Adrenal gland (tissue), 9 donors: ENCODE measurements at regions not wholly inside any gene's neighbourhood (a gene's known extent, or its start where the extent isn't known, plus 50 kb on each side); places are given as distances from the start of the nearest gene placed in this dataset.

Experiments
- DNase-seq, 7 donors: peaks; one replicate each; pipeline ENCODE4 v3.0.0-alpha.2; 2019 to 2020
- H3K27ac ChIP-seq, 5 donors: fragments of 200-600 bp; sonication (generic) in 4 of 5; 1 replicate in 3 of 5; 2 replicates in 2 of 5; pipeline versions ENCODE4 v1.5.1 to v1.8.0; 2016 to 2020; ENCODE audit warnings: mild to moderate bottlenecking in 1 of 5
- H3K27me3 ChIP-seq: fragments of 200-600 bp; 2 replicates; pipeline ENCODE4 v1.8.0; 2021
- H3K36me3 ChIP-seq, 2 donors: fragments of 200-600 bp; replicated peaks in 1 of 2; 1 replicate in 1 of 2; 2 replicates in 1 of 2; pipeline versions ENCODE4 v1.5.1 to v1.8.0; 2018 to 2022
- H3K4me1 ChIP-seq, 2 donors: fragments of 200-600 bp; replicated peaks in 1 of 2; 1 replicate in 1 of 2; 2 replicates in 1 of 2; pipeline versions ENCODE4 v1.5.1 to v1.8.0; 2018 to 2021
- H3K4me3 ChIP-seq, 4 donors: fragments of 200-600 bp; sonication (generic) in 3 of 4; one replicate each; pipeline ENCODE4 v1.5.1; 2016 to 2018
- H3K9me3 ChIP-seq, 3 donors: fragments of 200-600 bp; sonication (generic) in 1 of 3; replicated peaks in 1 of 3; 1 replicate in 2 of 3; 2 replicates in 1 of 3; pipeline versions ENCODE4 v1.5.1 to v1.8.0; 2016 to 2021
- CTCF ChIP-seq, 6 experiments: fragments of 450-650 bp in 4 of 6; fragments of 200-600 bp in 2 of 6; sonication (generic) in 1 of 6; IDR thresholded peaks; 1 replicate in 5 of 6; 2 replicates in 1 of 6; pipeline versions ENCODE4 v1.5.1 to v1.8.0; 2016 to 2021; ENCODE audit warnings: antibody characterized with exemption in 6 of 6, mild to moderate bottlenecking in 2 of 6, moderate library complexity in 1 of 6
- POLR2A ChIP-seq, 2 donors: fragments of 450-650 bp; IDR thresholded peaks; one replicate each; pipeline ENCODE4 v1.6.1; 2017; ENCODE audit warnings: antibody characterized with exemption in 2 of 2, mild to moderate bottlenecking in 2 of 2, moderate library complexity in 1 of 2
- WGBS, 4 donors: extraction: QIAGEN DNeasy Blood & Tissue Kit in 2 of 4; methylation state at CpG; one replicate each; pipeline versions ENCODE4 v1.1.5 to v1.1.7; 2013 to 2017; 5-methylcytosine and 5-hydroxymethylcytosine counted together
- intact Hi-C, 2 donors: fragments of 100-400 bp; cut with DNase I; formaldehyde crosslinking; loops; one replicate each; pipeline versions ENCODE4 v1.14.1 to v1.15.0; 2022 to 2023
- donor health status: healthy with polysubstance abuse.
- donor health status: Bipolar disorder and iron deficiency.
- donor health status: DM: yes; HTN: yes; CAD: no.
- donor health status: DM: no; HTN: no; CAD: no.
- donor health status: DM: no; HTN: no; CAD: no.

GRCh38 chr5:143695941-143696340 is 116.0 kb upstream of the HMHB1 start:
- no peak for DNase-seq
- Histone ChIP-seq H3K27ac (no peak overlapping the region), H3K4me3 (no peak overlapping the region), H3K4me1 (no peaks in the 10 kb centered on the region), H3K27me3 (no peaks in the 10 kb centered on the region), H3K36me3 (no peaks in the 10 kb centered on the region), H3K9me3 (no peaks in the 10 kb centered on the region)
- no peak for TF ChIP-seq POLR2A (IDR thresholded peaks at IDR 0.05)
- no peak for TF ChIP-seq CTCF (IDR thresholded peaks at IDR 0.05)
- intact Hi-C loops, result no loop called here
- 54 to 75% (median 73%) methylated on average over 1 of the region's 1 CpG for WGBS, 4 donors

GRCh38 chr5:143695244-143695864 is 116.6 kb upstream of the HMHB1 start:
- WGBS, 4 donors, result 61 to 70% (median 67%) methylated on average over 7 of the region's 7 CpGs

GRCh38 chr5:143694357-143694756 is 117.6 kb upstream of the HMHB1 start:
- no peak overlapping the region for H3K4me3 ChIP-seq
- TF ChIP-seq POLR2A (IDR thresholded peaks at IDR 0.05), result no peak
- TF ChIP-seq CTCF (IDR thresholded peaks at IDR 0.05), result no peak
- no peak overlapping the region for H3K27ac ChIP-seq
- DNase-seq, result no peak
- H3K4me1 ChIP-seq, result no peaks in the 10 kb centered on the region
- 86 to 94% (median 91%) methylated on average over 3 to 4 of the region's 4 CpGs for WGBS, 4 donors
- no peaks in the 10 kb centered on the region for H3K27me3 ChIP-seq
- no peaks in the 10 kb centered on the region for H3K36me3 ChIP-seq
- no peaks in the 10 kb centered on the region for H3K9me3 ChIP-seq
- intact Hi-C loops, result no loop called here

More at GRCh38 chr5:143695244-143695864, 116.6 kb upstream of the HMHB1 start:
- no peaks in the 10 kb centered on the region for H3K36me3 ChIP-seq
- H3K9me3 ChIP-seq, result no peaks in the 10 kb centered on the region
- intact Hi-C loops, result no loop called here
- no peaks in the 10 kb centered on the region for H3K4me1 ChIP-seq
- TF ChIP-seq POLR2A (IDR thresholded peaks at IDR 0.05) (no peak), CTCF (IDR thresholded peaks at IDR 0.05) (no peak)
- no peak for DNase-seq
- H3K4me3 ChIP-seq, result no peak overlapping the region
- no peak overlapping the region for H3K27ac ChIP-seq
- no peaks in the 10 kb centered on the region for H3K27me3 ChIP-seq

GRCh38 chr5:143693651-143694252 is 118.2 kb upstream of the HMHB1 start:
- no peaks in the 10 kb centered on the region for H3K27me3 ChIP-seq
- TF ChIP-seq CTCF (IDR thresholded peaks at IDR 0.05) (no peak), POLR2A (IDR thresholded peaks at IDR 0.05) (no peak)
- intact Hi-C loops, result no loop called here
- no peaks in the 10 kb centered on the region for H3K36me3 ChIP-seq
- H3K9me3 ChIP-seq, result no peaks in the 10 kb centered on the region
- no peak for DNase-seq
- no peak overlapping the region for H3K27ac ChIP-seq
- H3K4me1 ChIP-seq, result no peaks in the 10 kb centered on the region
- no peak overlapping the region for H3K4me3 ChIP-seq
- 77 to 85% (median 80%) methylated on average over 4 of the region's 4 CpGs for WGBS, 4 donors
